ENCODE measurements at regions not wholly inside any gene's neighbourhood (a gene's known extent, or its start where the extent isn't known, plus 50 kb on each side); places are given as distances from the start of the nearest gene placed in this dataset.

DNA sequence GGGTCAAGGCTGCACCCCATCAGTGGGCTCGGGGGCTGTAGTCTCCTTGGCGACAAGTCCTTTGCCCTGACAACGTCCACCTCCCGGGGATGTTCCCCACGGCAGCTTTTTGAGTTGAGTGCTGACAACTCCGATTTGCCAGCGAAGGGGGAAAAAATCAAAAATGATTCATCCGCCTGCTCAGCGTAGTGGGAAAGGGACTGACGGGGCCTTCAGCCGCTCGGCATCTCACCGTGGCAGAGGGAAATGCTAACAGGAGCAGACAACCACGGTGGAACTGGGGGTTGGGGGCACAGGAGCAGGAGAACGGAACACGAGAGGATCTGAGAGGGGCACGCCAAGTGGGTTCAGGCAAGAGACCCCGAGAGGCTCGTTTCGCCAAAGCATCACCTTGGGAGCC, 173.7 kb downstream of the TFAP2C start:
- TF ChIP-seq TCF12 (IDR thresholded peaks at IDR 0.05; ENCODE audit: low read depth) (no peak), ZBTB7A (IDR thresholded peaks at IDR 0.05; ENCODE audit: low read depth) (no peak), TAF1 (IDR thresholded peaks at IDR 0.05; ENCODE audit: low read depth) (no peak)

DNA sequence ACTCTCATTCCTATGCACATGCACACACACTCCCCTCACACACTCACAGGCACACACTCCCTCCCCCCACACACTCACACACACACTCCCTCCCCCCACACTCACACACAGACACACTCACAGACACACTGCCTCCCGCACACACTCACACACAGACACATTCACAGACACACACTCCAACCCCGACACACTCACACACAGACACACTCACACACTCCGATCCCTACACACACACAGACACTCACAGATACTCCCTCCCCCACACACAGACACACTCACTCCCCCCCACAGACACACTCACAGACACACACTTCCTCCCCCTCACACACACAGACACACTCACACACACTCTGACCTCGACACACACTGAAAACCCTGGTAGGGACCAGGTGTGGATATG, 176.2 kb downstream of the TFAP2C start:
- TF ChIP-seq TEAD4 (IDR thresholded peaks at IDR 0.05) = no peak
- TF ChIP-seq YY1 (IDR thresholded peaks at IDR 0.05; ENCODE audit: low read depth) = no peak
- no peak for TF ChIP-seq TCF12 (IDR thresholded peaks at IDR 0.05; ENCODE audit: low read depth)
- TF ChIP-seq NFIC (IDR thresholded peaks at IDR 0.05) = no peak
- TF ChIP-seq RAD21 (IDR thresholded peaks at IDR 0.05; ENCODE audit: low read depth) = no peak
- no peak for TF ChIP-seq EGR1 (IDR thresholded peaks at IDR 0.05)
- no peak for TF ChIP-seq CREB1 (IDR thresholded peaks at IDR 0.05; ENCODE audit: low read depth)
- TF ChIP-seq, protein P1, sequence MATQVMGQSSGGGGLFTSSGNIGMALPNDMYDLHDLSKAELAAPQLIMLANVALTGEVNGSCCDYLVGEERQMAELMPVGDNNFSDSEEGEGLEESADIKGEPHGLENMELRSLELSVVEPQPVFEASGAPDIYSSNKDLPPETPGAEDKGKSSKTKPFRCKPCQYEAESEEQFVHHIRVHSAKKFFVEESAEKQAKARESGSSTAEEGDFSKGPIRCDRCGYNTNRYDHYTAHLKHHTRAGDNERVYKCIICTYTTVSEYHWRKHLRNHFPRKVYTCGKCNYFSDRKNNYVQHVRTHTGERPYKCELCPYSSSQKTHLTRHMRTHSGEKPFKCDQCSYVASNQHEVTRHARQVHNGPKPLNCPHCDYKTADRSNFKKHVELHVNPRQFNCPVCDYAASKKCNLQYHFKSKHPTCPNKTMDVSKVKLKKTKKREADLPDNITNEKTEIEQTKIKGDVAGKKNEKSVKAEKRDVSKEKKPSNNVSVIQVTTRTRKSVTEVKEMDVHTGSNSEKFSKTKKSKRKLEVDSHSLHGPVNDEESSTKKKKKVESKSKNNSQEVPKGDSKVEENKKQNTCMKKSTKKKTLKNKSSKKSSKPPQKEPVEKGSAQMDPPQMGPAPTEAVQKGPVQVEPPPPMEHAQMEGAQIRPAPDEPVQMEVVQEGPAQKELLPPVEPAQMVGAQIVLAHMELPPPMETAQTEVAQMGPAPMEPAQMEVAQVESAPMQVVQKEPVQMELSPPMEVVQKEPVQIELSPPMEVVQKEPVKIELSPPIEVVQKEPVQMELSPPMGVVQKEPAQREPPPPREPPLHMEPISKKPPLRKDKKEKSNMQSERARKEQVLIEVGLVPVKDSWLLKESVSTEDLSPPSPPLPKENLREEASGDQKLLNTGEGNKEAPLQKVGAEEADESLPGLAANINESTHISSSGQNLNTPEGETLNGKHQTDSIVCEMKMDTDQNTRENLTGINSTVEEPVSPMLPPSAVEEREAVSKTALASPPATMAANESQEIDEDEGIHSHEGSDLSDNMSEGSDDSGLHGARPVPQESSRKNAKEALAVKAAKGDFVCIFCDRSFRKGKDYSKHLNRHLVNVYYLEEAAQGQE (IDR thresholded peaks at IDR 0.05; ENCODE audit: low read depth) = no peak
- TF ChIP-seq ZBTB7A (IDR thresholded peaks at IDR 0.05; ENCODE audit: low read depth) = no peak
- TF ChIP-seq, protein P2, sequence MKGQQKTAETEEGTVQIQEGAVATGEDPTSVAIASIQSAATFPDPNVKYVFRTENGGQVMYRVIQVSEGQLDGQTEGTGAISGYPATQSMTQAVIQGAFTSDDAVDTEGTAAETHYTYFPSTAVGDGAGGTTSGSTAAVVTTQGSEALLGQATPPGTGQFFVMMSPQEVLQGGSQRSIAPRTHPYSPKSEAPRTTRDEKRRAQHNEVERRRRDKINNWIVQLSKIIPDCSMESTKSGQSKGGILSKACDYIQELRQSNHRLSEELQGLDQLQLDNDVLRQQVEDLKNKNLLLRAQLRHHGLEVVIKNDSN (IDR thresholded peaks at IDR 0.05) = no peak
- no peak for TF ChIP-seq EP300 (IDR thresholded peaks at IDR 0.05; ENCODE audit: borderline replicate concordance)
- TF ChIP-seq, protein P3, sequence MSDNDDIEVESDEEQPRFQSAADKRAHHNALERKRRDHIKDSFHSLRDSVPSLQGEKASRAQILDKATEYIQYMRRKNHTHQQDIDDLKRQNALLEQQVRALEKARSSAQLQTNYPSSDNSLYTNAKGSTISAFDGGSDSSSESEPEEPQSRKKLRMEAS (IDR thresholded peaks at IDR 0.05) = no peak
- no peak for TF ChIP-seq CEBPB (IDR thresholded peaks at IDR 0.05)
- TF ChIP-seq FOXM1 (IDR thresholded peaks at IDR 0.05; ENCODE audit: borderline replicate concordance, low read depth) = no peak

DNA sequence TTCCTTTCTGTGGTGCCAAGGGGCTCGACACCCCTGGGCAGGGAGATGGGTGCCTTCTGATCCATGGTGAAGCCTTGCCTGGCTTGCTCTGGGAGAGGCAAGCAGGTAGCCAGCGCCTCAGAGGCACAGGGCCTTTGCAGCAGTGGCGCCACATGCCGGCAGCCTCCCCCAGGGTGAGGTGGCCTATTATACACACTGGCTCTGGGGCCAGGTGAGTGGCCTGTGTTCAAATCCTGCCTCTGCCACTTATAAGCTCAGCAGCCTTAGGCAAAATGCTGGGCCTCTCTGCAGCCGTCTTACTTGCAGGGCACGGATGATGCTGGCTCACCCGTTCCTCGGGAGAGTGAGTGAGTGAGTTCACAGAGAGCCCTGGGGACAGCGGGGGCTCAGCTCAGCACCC, 176.9 kb downstream of the TFAP2C start:
- no peak for TF ChIP-seq EP300 (IDR thresholded peaks at IDR 0.05; ENCODE audit: borderline replicate concordance)
- no peak for TF ChIP-seq NFIC (IDR thresholded peaks at IDR 0.05)
- no peak for TF ChIP-seq RAD21 (IDR thresholded peaks at IDR 0.05; ENCODE audit: low read depth)
- TF ChIP-seq, protein P2 (IDR thresholded peaks at IDR 0.05) = no peak
- no peak for TF ChIP-seq CREB1 (IDR thresholded peaks at IDR 0.05; ENCODE audit: low read depth)

DNA sequence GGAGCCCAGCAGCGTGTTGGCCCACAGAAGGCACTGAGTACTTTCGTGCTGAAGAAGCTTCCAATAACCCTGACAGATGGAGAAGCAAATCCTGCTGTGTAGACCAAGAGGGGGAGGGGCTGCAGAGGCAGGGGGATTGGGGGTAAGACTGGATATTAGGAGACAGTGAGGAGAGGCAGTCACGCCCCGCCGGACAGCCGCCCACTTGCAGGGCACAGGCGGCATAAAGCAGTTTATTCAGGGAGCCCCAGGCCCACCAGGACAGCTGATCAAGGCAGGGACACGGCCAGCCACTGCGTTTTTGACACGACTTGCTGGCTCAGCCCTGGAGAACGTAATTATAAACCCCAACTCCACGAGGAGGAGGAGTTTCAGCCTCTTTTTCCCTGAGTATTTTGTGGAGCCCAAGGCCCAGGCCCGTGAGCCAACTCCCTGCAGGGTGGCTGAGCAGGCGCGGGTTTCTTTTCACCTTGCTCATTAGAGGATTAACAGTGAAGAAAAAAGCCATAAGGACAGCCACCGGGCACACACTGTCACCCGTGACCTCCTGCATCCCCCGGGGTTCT, 177.9 kb downstream of the TFAP2C start:
- TF ChIP-seq TAF1 (IDR thresholded peaks at IDR 0.05; ENCODE audit: low read depth) = no peak

DNA sequence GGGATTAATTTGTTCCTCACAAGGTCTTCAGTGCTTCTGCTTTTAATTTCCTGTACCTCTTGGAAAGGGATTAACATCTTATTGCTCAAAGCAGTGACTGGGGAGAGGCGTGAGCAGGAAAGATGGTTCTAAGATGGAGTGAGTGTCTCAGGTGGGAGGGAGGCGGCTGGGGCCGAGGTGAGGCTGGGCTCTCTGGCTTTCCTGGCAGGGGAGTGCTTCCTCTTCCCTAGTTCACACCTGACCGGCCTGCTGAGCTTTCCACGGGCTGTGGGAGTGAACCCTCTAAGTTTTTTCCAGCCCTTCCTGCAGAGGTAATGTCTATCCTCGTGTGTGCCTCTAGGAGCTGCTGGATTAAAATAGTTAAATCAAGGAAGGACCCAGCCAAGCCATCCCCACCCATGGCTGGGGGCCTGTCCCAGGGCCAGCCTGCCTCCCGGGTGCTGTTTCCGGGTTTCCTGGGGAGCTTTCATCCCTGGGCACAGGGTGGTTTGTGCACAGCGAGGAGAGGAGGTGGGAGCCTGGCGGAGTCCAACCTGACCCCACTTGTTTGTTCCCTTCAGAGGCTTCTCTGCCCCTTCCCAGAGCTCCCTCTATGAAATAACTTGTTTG, 179.1 kb downstream of the TFAP2C start:
- no peak for TF ChIP-seq CREB1 (IDR thresholded peaks at IDR 0.05; ENCODE audit: low read depth)
- no peak for TF ChIP-seq TCF12 (IDR thresholded peaks at IDR 0.05; ENCODE audit: low read depth)
- no peak for TF ChIP-seq FOXM1 (IDR thresholded peaks at IDR 0.05; ENCODE audit: borderline replicate concordance, low read depth)
- no peak for TF ChIP-seq CEBPB (IDR thresholded peaks at IDR 0.05)
- no peak for TF ChIP-seq TAF1 (IDR thresholded peaks at IDR 0.05; ENCODE audit: low read depth)
- TF ChIP-seq, protein P1 (IDR thresholded peaks at IDR 0.05; ENCODE audit: low read depth) = no peak
- TF ChIP-seq, protein P2 (IDR thresholded peaks at IDR 0.05) = no peak

DNA sequence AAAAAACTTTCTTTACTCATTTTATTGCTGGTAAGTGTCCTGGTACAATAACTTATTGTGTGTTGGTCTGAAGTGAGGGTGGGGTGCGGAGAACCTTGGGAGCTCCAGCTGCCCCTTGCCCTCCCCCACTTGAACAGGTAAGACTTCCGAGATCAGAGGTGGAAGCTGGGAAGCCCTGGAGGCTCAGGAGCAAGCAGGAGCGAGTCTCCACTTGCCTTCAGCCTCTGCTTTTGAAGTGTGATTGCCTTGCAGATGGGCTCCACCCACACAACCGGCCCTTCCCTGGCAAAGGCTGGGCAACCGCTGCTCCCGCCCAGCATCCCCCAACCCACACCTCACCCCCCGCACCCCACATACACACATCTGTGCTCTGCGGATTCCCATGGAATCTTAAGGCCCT, 179.6 kb downstream of the TFAP2C start:
- TF ChIP-seq TAF1 (IDR thresholded peaks at IDR 0.05; ENCODE audit: low read depth) (no peak), RAD21 (IDR thresholded peaks at IDR 0.05; ENCODE audit: low read depth) (no peak), CREB1 (IDR thresholded peaks at IDR 0.05; ENCODE audit: low read depth) (no peak), ZBTB7A (IDR thresholded peaks at IDR 0.05; ENCODE audit: low read depth) (no peak), YY1 (IDR thresholded peaks at IDR 0.05; ENCODE audit: low read depth) (no peak), EP300 (IDR thresholded peaks at IDR 0.05; ENCODE audit: borderline replicate concordance) (no peak), EGR1 (IDR thresholded peaks at IDR 0.05) (no peak), NFIC (IDR thresholded peaks at IDR 0.05) (no peak), TEAD4 (IDR thresholded peaks at IDR 0.05) (no peak), CEBPB (IDR thresholded peaks at IDR 0.05) (no peak), FOXM1 (IDR thresholded peaks at IDR 0.05; ENCODE audit: borderline replicate concordance, low read depth) (no peak), TCF12 (IDR thresholded peaks at IDR 0.05; ENCODE audit: low read depth) (no peak)
- TF ChIP-seq, protein P3 (IDR thresholded peaks at IDR 0.05) = no peak
- TF ChIP-seq, protein P1 (IDR thresholded peaks at IDR 0.05; ENCODE audit: low read depth) = no peak
- TF ChIP-seq, protein P2 (IDR thresholded peaks at IDR 0.05) = no peak

Data from Ishikawa (cell line).